GM19438 (cell line): ENCODE measurements at regions not wholly inside any gene's neighbourhood (a gene's known extent, or its start where the extent isn't known, plus 50 kb on each side); places are given as distances from the start of the nearest gene placed in this dataset.

Experiments
- ATAC-seq: cut with Tn5 transposase; IDR thresholded peaks from one replicate; pipeline ENCODE4 v1.9.1; 2021; ENCODE audit warnings: low read depth; ENCODE audit not compliant: unreplicated experiment

GRCh38 chr16:80367037-80367658 lies 173.6 kb upstream of the DYNLRB2 start:
- no peak for ATAC-seq

DNA sequence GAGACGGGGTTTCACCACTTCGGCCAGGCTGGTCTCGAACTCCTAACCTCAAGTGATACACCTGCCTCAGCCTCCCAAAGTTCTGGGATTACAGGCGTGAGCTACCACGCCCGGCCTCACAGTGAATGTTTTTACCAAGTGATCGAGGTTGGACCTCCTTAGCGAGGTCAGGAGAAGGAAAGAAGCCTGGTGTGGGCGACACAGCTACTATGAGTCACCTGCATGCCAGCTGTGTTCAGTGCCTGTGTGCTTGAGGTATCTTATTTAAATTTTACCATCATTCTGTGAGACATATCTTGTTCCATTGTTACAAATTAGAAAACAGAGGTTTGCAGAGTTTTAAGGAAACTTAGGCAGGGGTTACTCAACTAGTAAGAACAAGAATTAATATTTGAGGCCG lies 174.8 kb upstream of the DYNLRB2 start:
- ATAC-seq, result no peak

GRCh38 chr16:80362816-80363215 lies 178.0 kb upstream of the DYNLRB2 start:
- ATAC-seq, result no peak

GRCh38 chr16:80356365-80356764 lies 184.4 kb upstream of the DYNLRB2 start:
- no peak for ATAC-seq

- ATAC-seq, result no peak
Observed at GRCh38 chr16:80355335-80355734, 185.5 kb upstream of the DYNLRB2 start.

GRCh38 chr16:80350061-80350460 lies 190.7 kb upstream of the DYNLRB2 start:
- no peak for ATAC-seq

- ATAC-seq, result no peak
Observed at GRCh38 chr16:80347900-80348299, 192.9 kb upstream of the DYNLRB2 start.

DNA sequence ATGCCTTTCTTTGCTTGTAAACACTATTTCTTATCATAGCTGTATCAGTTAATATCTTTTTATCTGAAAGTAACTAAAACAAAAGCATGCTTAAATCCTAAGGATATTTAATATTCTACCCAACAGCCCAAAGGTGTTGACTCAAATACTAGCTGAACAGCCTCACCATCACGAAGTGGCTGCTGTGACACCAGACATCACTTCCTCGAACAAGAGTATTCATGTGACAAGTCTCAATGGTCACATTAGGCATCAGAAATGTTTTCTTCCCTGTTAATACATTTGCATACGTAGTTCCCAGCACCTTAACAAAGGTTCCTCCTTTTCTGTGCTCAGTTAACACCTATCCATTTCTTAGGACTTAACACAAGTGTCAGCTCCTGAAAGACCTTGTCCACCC lies 193.8 kb upstream of the DYNLRB2 start:
- ATAC-seq, result no peak

- no peak for ATAC-seq
Observed at GRCh38 chr16:80346111-80346632, 194.6 kb upstream of the DYNLRB2 start.

- ATAC-seq, result no peak
Observed at GRCh38 chr16:80345701-80346100, 195.1 kb upstream of the DYNLRB2 start.

- ATAC-seq, result no peak
Observed at GRCh38 chr16:80344570-80344969, 196.2 kb upstream of the DYNLRB2 start.

- ATAC-seq, result no peak
Observed at GRCh38 chr16:80341263-80341662, 199.5 kb upstream of the DYNLRB2 start.

GRCh38 chr16:80337786-80338185 lies 203.0 kb upstream of the DYNLRB2 start:
- no peak for ATAC-seq

DNA sequence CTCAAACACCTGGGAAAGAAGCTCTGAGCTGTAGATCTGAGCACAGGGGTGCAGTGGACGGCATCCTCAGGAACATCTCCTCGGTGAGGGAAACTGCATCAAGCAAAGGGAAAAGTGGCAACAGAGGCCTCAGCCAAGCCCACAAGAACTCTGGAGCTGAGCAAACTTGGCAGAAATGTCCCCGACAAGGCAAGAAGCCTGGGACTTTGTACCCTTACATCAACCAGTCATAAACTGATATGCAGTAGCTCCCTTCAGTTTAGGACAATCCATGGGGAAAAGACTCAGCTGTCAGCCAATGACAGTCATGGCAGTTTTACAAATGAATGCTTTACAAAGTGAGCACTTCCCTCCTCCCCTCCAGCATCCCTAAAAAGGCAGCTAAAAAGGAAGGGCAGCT lies 210.0 kb upstream of the DYNLRB2 start:
- no peak for ATAC-seq

GRCh38 chr16:80330150-80330549 lies 210.6 kb upstream of the DYNLRB2 start:
- ATAC-seq, result no peak

DNA sequence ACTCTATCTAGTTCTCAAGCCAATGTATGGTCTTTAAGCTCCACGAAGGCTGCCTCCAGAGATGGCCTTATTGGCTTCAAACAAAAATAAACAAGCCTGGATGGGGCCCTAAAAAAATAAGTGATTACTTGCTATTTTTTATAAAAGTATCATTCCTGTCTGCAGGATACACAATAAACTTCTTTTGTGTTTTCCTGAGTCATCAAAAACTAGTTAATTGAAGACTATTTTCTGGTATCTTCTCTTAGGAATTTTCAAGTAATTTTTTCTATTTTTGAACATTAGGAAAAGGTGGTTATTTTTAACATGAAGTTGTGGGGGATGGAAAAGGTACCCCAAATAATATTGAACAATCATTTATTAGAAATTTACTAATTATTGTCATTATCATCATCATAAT lies 213.1 kb upstream of the DYNLRB2 start:
- ATAC-seq, result no peak

DNA sequence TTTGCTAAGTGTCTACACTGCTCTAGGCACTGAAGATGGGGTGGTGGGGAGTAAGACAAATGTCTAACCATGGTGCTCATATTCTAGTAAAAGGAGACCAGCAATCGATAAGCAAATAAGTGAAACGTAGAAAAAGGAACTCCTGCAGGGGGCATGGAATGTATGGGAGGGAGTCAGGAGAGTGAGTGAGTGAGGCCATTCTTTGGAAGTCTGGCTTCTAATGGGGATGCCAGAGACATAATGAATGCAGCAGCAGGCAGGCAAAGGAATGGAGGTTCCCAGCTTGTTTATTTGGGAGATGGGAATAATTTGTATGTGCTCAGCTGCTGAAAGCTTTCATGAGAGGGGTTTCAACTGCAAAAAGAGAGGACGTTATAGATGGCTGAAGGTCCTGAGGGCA lies 216.4 kb upstream of the DYNLRB2 start:
- ATAC-seq, result no peak

GRCh38 chr16:80323808-80324195 lies 217.0 kb upstream of the DYNLRB2 start:
- no peak for ATAC-seq

- ATAC-seq, result no peak
Observed at GRCh38 chr16:80323187-80323807, 217.5 kb upstream of the DYNLRB2 start.

- ATAC-seq, result no peak
Observed at GRCh38 chr16:80319181-80319580, 221.6 kb upstream of the DYNLRB2 start.

GRCh38 chr16:80318107-80318506 lies 222.7 kb upstream of the DYNLRB2 start:
- ATAC-seq, result no peak

GRCh38 chr16:80317599-80318037 lies 223.2 kb upstream of the DYNLRB2 start:
- ATAC-seq, result no peak
